VCaP (cell line): ENCODE measurements at regions not wholly inside any gene's neighbourhood (a gene's known extent, or its start where the extent isn't known, plus 50 kb on each side); places are given as distances from the start of the nearest gene placed in this dataset.

Experiments
- H3K27ac ChIP-seq: fragments of 450-650 bp; 2 replicates; pipeline ENCODE4 v1.5.1; 2017
- TF ChIP-seq, protein P1 (sequence below): fragments of 450-650 bp; conservative IDR thresholded peaks from 2 replicates; pipeline ENCODE4 v1.5.1; 2017; ENCODE audit warnings: mild to moderate bottlenecking, moderate library complexity

DNA sequence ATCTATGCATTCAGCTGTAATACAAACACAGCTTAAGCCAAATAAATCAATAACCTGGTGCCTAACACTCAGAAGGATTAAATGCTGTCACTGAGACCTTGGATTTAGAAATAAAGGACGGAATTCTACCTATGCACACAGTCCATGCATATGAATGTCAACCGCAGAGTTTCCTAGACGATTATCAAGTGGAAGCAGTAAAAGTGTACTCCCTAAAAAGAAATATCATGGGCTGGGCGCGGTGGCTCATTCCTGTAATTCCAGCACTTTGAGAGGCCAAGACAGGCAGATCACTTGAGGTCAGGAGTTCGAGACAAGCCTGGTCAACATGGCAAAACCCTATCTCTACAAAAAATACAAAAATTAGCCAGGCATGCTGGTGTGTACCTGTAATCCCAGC, 188.2 kb upstream of the DYRK2 start:
- TF ChIP-seq, protein P1, sequence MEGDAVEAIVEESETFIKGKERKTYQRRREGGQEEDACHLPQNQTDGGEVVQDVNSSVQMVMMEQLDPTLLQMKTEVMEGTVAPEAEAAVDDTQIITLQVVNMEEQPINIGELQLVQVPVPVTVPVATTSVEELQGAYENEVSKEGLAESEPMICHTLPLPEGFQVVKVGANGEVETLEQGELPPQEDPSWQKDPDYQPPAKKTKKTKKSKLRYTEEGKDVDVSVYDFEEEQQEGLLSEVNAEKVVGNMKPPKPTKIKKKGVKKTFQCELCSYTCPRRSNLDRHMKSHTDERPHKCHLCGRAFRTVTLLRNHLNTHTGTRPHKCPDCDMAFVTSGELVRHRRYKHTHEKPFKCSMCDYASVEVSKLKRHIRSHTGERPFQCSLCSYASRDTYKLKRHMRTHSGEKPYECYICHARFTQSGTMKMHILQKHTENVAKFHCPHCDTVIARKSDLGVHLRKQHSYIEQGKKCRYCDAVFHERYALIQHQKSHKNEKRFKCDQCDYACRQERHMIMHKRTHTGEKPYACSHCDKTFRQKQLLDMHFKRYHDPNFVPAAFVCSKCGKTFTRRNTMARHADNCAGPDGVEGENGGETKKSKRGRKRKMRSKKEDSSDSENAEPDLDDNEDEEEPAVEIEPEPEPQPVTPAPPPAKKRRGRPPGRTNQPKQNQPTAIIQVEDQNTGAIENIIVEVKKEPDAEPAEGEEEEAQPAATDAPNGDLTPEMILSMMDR = no peak
- H3K27ac ChIP-seq = no peak overlapping the region

DNA sequence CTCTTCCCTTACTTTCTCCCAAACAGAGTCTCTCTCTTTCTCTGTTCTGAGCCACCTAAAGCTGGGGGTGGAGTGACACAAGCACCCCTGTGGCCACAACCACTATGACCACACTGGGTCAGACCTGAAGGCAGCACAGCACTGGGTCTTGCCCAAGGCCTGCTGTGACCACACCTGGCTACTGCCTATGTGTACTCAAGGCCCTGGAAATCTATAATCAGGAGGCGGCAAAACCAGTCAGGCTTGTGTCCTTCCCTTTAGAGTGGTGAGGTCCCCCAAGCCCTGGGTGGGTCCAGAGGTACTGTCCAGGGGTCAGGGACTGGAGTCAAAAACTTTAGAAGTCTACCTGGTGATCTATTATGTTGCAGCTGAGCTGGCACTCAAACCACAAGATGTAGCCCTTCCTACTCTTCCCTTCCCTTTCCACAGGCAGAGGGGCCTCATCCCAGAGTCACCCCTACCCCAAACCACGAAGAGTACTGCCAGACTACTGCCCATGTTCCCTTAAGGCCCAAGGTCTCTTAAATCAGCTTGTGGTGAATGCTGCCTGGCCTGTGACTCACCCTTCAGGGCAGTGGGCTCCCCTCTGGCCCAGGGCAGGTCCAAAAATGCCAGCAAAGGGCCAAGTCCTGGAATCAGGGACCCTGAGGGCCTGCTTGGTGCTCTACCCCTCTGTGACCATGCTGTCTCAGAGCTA, 179.8 kb upstream of the DYRK2 start:
- TF ChIP-seq, protein P1 = no peak
- no peak overlapping the region for H3K27ac ChIP-seq

DNA sequence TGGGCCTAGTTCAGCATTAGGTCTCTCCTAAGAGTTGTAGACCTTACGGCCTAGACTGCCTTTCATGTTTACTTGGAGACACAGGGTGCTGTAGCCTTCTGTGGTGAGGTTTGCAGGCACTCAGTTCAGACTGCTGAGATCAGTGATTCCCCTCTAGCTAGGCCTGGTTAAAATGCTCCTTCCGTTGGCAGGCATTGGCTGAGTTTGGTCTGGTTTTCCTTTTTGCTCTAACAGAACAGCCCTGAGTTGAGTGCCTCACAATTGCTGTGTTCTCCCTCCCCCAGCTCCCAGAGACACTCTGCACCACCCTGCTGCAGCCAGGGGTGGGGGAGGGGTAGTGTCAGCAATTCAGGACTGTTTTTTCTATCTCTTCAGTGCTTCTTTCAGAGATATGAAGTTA, 178.9 kb upstream of the DYRK2 start:
- TF ChIP-seq, protein P1 = no peak
- no peak overlapping the region for H3K27ac ChIP-seq

DNA sequence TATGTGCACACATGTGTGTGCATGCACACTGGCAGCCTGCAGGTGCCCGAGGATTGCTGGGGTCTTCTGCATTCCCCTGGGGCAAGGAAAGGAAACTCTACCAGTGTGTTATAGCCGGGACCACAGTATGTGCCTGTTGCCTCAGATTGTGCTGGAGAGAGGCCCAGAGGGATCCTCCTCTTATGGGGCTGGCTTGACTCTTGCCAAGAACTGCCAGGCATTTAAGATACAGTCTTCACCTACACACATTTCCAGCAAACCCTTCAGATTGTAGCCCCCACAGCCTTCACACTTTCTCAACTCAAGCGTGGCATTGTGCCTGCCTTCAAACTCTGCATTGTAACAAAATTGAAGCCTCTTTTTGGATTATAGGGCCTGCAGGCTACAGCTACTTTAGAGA, 176.7 kb upstream of the DYRK2 start:
- no peak overlapping the region for H3K27ac ChIP-seq
- TF ChIP-seq, protein P1 = no peak

DNA sequence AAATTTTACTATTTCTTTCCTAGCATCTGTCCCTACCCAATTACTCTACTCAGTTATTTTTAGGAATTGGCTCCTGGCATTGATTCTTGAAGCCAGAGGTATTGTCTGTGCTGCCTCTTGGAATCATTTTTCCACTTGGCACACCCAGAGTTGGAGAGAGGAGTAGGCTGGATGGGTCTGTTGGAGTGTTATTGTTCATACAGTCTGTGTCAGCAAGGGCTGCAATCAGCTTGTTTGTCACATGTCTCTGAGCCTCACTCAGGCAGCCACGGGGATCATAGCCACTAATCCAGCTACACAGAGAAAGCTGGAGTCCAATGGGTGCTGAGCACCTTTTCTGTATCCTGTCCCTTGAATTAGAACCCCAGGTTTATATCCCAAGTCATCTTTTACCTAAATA, 176.0 kb upstream of the DYRK2 start:
- TF ChIP-seq, protein P1 = no peak
- no peak overlapping the region for H3K27ac ChIP-seq

DNA sequence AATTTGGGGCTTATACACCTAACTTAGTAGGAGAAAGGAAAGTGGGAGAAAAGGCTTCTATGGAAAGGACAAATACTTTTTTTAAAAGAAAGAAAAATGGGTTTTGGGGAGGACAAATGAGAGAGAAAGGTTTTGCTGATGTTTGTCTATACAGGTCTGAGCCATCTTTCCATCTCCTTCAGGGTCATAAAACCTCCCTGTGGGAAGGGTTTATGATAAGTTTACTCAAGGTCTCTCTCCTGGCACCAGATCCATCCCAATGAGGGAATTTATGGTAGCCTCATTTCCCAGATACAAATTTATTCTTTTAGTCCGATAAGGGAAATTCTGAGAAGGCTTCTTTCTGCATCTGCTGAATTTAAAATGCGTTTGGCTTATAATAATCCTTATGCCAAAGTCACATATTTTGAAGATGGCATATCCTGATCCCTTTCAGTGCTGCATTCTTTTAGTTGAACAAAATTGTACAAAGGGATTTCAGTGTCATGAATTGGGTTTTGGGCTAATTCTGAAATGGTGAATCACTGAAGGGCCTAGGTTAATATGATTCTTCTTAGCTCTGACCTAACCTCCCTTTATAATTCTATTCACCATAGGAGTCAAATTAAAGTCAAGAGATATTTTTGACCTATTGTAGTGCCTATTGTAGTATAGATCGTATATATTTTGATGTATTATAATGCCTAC, 173.5 kb upstream of the DYRK2 start:
- H3K27ac ChIP-seq = no peak overlapping the region
- TF ChIP-seq, protein P1 = no peak

DNA sequence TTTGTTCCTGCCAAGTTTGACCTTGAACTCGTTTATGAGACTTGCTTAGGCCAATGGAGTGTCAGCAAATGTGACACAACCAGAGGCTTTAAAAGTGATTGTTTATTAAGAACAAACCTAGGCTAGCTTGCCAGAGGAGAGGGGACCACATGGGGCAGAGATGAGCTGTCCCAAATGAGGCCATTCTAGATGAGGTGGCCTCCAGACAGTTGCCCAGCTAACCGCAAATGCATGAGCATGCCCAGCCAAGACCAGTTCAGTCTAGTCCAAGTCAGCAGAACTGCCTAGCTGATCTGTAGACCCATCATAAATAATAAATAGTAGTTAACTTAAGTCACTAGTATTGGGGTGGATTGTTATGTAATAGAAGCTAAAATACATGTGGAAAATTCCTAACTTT, 172.8 kb upstream of the DYRK2 start:
- no peak overlapping the region for H3K27ac ChIP-seq
- TF ChIP-seq, protein P1 = no peak
